ENCODE measurements at regions not wholly inside any gene's neighbourhood (a gene's known extent, or its start where the extent isn't known, plus 50 kb on each side); places are given as distances from the start of the nearest gene placed in this dataset.
"Not testable (repeated sequence)": the region's sequence is repeated elsewhere in the genome, so short reads cannot be mapped to it uniquely, and the experiment has no call there.

DNA sequence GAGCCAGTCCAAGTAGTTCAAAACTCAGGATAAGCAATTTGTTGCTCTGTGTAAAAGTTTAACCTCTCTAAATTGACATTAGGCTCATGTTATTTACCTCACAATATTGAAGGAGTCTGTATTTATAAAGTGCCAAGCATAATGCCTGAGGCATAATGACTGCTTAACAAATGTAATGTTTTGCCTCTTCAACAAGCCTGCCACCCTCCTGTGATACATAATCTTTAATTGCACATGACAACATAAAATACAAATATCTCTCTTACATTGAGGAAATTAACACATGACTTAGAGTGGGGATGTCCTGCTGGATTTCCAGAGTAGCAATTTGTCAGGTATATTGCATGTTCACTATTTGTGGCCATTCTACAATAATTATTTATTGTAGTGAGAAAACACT is 469.2 kb upstream of the ANO5 start:
- no peak for DNase-seq (ENCODE audit: low spot score)

DNA sequence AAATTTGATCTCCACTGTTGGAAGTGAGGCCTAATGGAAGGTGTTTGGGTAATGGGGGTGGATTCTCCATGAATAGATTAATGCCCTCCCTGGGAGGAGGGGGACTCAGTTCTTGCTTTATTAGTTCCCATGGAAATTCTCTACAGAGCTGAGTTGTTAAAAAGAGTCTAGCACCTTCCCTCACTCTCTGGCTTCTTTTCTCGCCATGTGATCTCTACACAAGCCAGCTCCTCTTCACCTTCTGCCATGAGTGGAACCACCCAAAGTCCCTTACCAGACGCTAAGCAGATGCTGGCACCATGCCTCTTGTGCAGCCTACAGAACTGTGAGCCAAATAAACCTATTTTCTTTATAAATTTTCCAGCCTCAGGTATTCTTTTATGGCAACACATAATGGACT is 465.8 kb upstream of the ANO5 start:
- DNase-seq (ENCODE audit: low spot score) = no peak

DNA sequence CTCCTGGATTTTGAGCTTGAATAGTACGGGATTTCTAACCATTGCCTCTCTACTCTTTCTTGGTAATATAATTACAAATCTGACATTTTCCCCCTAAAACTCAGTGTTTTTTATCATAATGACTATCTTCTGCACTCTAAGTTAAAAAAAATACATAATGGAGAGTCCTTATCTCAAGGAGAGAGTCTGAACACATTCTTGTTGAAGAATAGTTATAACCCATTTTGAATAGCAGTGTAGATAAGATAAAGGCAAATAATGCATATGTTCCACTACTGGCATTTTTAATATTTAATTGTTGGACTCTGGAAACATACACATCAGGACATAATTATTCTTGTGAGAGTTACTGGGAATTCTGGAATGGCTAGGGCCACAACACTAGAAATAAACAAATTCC is 456.5 kb upstream of the ANO5 start:
- DNase-seq (ENCODE audit: low spot score) = no peak

DNA sequence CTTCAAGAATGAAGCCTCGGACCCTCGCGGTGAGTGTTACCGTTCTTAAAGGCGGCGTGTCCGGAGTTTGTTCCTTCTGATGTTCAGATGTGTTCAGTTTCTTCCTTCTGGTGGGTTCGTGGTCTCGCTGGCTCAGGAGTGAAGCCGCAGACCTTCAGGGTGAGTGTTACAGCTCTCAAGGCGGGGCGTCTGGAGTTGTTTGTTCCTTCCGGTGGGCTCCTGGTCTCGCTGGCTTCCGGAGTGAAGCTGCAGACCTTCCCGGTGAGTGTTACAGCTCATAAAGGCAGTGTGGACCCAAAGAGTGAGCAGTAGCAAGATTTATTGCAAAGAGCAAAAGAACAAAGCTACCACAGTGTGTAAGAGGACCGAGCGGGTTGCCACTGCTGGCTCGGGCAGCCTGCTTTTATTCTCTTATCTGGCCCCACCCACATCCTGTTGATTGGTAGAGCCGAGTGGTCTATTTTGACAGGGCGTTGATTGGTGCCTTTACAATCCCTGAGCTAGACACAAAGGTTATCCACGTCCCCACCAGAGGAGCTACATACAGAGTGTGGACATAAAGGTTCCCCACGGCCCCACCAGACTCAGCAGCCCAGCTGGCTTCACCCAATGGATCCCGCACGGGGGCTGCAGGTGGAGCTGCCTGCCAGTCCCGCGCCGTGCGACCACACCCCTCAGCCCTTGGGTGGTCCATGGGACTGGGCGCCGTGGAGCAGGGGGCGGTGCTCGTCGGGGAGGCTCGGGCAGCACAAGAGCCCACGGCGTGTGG is 440.2 kb upstream of the ANO5 start:
- not testable (repeated sequence) for DNase-seq (ENCODE audit: low spot score)

DNA sequence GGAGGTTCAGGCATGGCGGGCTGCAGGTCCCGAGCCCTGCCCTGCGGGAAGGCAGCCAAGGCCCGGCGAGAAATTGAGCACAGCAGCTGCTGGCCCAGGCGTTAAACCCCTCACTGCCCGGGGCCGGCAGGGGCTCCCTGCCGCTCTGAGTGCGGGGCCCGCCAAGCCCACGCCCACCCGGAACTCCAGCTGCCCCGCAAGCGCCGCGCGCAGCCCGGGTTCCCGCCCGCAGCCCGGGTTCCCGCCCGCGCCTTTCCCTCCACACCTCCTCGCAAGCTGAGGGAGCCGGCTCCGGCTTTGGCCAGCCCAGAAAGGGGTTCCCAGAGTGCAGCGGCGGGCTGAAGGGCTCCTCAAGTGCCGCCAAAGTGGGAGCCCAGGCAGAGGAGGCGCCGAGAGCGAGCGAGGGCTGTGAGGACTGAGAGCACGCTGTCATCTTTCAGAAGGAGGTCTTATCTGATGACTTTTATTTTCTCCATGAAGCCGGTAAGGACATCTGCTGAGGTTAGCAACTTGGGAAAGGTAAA is 439.6 kb upstream of the ANO5 start:
- DNase-seq (ENCODE audit: low spot score) = not testable (repeated sequence)

DNA sequence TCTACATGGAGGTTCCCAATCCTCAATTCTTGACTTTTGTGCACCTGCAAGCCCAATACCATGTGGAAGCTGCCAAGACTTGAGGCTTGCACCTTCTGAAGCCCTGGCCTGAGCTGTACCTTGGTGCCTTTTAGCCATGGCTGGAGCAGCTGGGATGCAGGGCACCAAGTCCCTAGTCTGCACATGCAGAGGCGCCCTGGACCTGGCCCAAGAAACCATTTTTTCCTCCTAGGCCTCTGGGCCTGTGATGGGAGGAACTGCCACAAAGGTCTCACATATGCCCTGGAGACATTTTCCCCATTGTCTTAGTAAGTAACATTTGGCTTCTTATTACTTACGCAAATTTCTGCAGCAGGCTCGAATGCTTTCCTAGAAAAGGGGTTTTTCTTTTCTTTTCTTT is 431.9 kb upstream of the ANO5 start:
- no peak for DNase-seq (ENCODE audit: low spot score)

DNA sequence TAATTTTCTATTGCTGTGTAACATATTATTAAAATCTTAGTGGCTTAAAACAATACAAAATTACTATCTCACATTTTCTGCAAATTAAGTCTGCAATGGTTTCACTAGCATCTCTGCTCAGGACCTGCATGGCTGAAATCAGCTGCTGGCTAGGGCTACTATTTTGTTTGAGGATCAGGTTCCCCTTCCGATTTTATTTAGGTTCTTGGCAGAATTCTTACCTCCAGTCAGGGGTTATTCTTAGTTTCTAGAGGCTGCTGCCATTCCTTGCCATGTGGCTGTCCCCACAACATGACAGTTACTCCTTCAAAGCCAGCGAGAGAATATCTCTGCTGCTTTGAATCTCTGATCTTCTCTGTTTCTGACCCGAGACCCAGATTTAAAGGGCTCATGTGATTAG is 424.5 kb upstream of the ANO5 start:
- DNase-seq (ENCODE audit: low spot score) = no peak

DNA sequence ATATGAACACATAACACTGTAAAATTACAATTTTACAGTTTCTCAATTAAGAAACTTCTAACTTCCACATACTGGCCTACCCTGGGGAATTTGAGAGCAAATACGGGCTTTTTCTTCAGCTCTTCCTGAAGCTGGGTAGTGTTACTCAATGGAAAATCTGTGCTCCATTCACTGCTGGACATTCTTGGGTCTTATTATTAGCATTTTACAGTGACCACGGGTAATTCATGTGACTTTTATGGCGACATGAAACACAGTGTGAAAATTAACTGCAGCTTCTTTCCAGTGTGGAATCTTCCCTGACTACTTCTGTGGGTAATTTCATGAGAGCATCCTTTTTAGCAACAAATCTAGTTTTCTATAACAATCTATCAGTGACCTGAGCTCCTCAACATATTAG is 423.7 kb upstream of the ANO5 start:
- DNase-seq (ENCODE audit: low spot score) = no peak

DNA sequence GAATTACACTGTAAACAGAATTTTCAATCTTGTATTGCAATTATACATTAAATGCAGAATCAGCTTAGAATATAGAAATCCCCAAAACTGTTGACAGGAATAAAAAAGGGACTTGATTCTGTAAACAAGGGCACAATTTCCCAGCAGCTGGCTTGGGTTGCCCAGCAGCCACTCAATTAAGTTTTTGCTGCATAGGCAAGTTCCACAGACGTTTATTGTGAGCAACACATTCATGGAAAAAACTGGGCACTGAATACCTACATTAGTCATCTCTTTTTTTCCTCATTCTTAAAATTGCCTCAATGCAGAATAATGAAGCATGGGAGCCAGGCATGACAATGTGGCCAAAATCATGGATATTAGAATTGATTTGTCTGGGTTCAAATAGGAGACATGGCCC is 421.8 kb upstream of the ANO5 start:
- no peak for DNase-seq (ENCODE audit: low spot score)

DNA sequence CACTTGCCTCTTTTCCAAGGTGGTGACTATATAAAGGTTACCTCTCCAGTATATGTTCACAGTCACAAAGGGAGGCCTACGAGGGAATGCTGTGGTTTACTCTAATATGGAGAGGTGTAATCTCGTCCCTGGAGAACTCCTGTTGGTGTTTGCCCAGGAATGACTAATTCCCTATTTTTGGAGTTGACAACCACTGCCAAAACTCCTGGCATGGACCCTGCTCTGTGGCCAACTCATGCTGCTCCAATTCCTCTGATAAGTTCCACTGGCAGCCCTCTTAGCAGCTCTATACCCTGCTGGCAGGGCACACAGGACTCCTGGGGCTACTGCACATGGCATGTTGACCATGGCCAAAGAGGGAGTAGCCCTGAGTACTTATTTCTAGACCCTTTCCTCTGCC is 418.7 kb upstream of the ANO5 start:
- no peak for DNase-seq (ENCODE audit: low spot score)

DNA sequence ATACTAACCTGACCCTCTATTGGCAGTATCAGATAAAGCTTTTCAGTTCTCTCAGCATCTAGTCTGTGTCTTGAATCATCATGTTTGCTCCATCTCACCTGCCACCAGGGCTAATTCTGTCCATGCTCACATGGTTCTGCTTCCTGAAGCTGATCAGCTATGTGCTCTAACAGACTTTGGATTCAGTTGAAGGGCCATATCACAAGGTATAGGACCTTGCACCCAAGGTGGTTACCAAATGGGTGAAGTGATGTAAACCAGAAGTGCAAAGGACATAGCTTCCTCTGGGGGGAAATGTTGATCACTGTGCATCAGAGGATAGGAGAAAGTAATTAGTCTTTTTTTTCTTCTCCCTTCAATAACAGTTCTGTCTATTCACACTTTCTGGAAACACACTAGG is 417.0 kb upstream of the ANO5 start:
- DNase-seq (ENCODE audit: low spot score) = no peak

DNA sequence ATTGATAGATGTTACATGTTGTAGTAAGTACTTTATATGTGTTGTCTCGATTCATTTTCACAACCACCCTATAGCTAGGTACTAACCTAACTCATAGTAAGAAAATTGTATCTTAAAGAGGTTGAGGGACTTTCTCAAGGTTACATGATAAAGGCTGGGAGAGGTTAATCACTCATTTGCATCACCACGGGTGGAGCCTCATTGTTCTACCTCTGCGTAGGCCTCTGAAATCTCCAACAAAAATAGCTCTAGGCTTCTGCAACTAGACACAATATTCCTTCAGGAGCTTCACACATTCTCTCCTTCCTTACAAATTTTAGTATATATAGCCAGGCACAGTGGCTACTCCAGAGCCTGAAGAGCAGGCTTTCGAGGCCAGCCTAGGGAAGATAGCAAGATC is 408.9 kb upstream of the ANO5 start:
- DNase-seq (ENCODE audit: low spot score) = no peak

DNA sequence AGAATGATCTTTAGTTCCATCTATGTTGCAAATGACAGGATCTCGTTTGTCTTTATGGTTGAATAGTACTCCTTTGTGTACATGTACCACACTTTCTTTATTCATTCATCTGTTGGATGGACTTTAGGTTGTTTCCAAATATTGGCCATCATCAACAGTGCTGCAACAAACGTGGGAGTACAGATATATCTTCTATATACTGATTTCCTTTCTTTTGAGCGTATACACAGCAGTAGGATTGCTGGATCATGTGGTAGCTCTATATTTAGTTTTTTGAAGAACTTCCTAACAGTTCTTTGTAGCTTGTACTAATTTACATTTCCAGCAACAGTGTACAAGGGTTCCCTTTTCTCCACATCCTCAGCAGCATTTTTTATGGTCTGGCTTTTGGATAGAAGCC is 407.5 kb upstream of the ANO5 start:
- no peak for DNase-seq (ENCODE audit: low spot score)

DNA sequence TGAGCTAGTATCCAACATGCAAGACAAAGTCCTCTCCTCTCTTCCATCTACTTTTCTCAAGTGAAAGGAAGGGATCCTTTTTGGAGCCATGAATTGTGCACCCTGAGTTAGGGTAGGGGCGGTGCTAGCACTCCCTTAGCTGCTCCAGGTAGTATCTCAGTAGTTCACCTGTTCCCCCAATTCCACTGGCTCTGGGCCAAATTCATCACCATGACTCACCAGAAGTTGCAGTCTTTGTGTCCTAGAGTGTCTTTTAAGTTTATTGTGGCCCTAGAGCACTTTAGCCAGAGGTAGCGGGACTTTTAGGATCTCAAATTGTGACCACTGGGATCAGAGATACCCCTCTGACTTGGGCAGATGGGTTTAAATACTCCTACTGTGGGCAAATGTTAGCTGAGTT is 398.6 kb upstream of the ANO5 start:
- no peak for DNase-seq (ENCODE audit: low spot score)

DNA sequence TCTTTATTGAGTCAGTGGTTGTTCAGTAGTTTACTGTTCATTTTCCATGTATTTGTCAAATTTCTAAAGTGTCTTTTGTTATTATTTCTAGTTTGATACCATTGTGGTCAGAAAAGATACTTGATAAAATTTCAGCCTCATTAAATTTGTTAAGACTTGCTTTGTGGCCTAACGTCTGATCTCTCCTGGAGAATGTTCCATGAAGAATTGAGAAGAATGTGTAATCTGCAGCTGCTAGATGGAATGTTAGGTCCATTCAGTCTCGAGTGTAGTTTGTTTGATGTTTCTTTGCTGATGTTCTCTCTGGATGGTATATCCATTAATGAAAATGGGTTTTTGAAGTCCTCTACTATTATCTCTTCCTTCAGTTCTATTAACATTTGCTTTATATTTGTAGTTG is 394.7 kb upstream of the ANO5 start:
- DNase-seq (ENCODE audit: low spot score) = no peak

DNA sequence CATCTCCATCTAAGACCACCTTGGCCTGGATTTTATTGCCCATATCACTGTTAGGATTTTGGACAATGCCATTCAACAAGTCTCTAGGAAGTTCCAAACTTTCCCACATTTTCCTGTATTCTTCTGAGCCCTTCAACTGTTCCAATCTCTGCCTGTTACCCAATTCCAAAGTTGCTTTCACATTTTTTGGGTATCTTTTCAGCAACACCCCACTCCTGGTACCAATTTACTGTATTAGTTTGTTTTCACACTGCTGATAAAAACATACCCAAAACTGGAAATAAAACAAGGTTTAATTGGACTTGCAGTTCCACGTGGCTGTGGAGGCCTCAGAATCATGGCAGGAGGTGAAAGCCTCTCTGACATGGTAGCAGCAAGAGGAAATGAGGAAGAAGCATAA is 388.4 kb upstream of the ANO5 start:
- not testable (repeated sequence) for DNase-seq (ENCODE audit: low spot score)

DNA sequence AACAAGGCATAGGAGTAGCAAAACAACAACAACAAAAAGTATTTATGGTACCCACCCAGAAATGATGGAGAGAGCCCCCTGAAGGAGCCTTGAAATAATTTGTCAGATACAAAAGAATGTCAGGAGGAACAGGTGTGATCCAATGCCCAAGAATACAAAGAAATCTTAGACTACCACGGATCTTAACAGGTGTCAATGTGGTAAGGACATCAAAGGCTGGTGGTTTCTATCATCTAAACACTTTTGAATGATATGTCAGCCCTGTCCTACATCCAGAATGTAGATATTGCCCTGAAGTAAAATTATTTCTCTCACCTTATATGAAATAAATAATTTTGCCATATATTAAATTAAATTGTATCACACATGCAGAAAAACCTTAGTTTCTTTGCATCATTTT is 386.4 kb upstream of the ANO5 start:
- no peak for DNase-seq (ENCODE audit: low spot score)

DNA sequence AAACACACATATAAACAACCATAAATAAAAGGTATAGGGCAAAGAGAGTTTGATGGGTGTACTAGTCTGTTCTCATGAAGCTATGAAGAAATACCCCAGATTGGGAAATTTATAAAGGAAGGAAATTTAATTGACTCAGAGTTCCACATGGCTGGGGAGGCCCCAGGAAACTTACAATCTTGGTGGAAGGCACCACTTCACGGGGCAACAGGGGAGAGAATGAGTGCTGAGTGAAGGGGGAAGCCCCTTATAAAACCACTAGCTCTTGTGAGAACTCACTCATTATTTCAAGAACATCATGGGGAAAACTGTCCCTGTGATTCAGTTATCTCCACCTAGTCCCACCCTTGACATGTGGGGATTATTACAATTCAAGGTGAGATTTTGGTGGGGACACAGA is 385.9 kb upstream of the ANO5 start:
- no peak for DNase-seq (ENCODE audit: low spot score)

DNA sequence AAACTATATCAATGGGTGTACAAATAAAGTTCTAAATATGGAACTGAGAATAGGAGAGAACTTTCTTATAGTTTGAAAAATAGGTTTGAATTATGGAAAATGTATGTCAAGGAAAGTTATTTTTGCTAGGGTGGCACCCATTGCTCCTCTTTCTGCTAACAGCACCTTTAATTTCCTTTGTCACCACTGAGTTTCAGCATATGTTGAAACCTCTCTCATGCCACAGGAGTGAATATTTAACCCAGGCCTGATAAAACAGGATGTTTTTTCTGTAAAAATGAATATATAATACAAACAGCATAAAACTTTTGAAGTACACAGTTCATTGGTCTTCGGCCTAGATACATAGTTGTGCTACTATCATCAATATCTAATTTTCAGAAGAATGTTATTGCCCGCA is 385.5 kb upstream of the ANO5 start:
- DNase-seq (ENCODE audit: low spot score) = no peak

DNA sequence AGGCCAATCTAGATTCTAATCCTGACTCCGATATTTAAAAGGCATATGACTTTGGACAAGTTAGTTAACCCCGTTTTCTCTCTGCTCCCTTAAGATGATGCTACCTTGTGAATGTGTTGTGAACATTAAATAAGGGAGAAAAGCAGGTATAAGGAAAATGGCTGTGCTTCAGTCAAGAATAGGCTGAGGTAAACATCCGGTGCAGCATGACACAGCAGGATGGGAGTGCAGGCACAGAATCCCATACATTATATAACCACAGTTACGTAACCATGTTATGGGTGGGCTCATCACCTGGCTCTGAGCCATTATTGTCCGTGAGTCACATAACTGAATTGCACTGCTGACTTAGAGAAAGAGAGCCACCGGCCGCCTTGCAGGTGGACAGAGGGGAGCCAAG is 382.2 kb upstream of the ANO5 start:
- no peak for DNase-seq (ENCODE audit: low spot score)

DNA sequence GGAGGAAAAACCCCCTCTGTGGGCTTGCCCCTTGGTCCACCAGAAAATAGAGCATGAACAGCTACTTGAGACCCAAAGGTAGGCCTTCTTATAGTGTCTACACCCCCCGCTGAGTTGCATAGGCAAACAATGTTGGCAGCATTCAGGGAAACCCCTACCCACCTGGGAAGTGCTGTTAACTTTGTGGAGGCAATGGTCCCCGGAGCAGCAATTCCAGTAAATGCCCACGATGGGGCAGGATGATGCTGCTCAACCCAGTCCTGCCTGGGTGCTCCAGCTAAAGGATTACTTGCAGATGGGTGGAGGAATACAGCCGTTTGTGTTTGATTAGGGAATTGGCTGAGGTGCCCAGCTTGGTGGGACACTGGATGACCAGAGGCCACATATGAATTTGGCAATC is 381.3 kb upstream of the ANO5 start:
- no peak for DNase-seq (ENCODE audit: low spot score)

DNA sequence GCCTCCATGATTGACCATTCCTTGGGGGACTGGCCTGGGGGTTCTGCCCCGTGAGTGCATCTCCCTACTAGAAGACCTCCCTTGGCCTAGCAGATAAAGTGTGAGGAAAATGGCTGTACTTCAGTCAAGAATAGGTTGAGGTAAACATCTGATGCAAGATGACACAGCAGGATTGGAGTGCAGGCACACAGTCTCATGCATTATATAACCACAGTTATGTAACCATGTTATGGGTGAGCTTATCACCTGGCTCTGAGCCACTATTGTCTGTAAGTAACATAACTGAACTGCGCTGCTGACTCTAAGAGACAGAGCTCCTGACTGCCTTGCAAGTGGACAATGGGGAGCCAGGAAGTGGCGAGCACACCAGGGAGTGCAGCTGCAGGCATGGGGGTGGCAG is 378.7 kb upstream of the ANO5 start:
- DNase-seq (ENCODE audit: low spot score) = no peak

DNA sequence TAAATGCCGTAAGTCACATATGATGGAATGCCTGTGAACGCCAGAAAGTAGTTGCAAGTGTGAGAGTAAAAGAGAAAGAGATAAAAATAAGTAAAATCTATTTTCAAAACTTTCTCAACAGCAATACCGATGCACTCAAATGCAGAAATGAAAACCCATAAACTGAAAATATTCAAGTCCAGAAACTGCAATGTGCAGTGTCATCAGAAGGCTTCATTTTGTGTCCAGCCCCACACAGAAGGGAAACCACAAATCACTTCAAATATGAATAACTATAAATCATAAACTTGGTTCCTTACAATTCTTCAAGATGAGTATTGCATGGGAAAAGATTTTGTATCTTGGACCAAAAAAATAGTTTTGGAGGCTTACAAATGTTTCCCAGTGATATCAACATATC is 375.2 kb upstream of the ANO5 start:
- DNase-seq (ENCODE audit: low spot score) = no peak

DNA sequence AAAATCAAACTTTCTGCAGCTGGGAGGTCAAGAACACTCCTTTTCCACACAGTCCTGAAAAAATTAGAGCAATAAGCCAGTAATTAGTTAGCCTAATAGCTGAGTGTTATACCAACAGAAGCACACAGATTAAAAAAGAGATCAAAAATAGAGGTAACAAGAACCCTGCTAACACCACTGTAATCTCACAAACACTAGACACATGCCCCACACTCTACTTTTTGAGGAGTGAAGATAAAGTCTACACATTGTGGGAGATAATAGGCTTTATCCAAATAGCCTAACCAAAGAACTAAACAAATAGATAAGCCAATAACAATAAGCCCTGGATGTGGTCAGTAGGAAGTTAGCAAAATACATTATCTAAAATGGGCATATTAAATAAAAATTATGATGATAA is 372.7 kb upstream of the ANO5 start:
- no peak for DNase-seq (ENCODE audit: low spot score)

DNA sequence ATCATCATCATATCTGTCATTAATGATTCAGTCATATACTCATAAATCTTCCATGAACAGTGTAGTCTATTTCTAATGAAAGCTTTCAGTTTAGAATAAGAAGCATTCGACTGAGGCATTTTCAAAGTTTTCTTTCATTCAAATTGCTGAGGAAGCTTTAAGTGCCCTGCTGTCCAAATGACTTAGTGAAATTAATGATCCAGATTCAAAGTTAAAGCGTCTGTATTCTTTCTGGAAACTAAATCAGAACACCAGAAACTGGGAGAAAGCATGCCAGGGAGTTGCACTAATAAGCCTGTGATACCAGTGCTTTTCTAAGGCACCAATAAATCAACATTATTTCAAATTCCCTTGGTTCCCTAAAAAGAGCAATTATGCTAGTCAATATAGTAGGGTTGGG is 367.8 kb upstream of the ANO5 start:
- DNase-seq (ENCODE audit: low spot score) = no peak
